ENCODE measurements at regions not wholly inside any gene's neighbourhood (a gene's known extent, or its start where the extent isn't known, plus 50 kb on each side); places are given as distances from the start of the nearest gene placed in this dataset.
"Not testable (repeated sequence)": the region's sequence is repeated elsewhere in the genome, so short reads cannot be mapped to it uniquely, and the experiment has no call there.

DNA sequence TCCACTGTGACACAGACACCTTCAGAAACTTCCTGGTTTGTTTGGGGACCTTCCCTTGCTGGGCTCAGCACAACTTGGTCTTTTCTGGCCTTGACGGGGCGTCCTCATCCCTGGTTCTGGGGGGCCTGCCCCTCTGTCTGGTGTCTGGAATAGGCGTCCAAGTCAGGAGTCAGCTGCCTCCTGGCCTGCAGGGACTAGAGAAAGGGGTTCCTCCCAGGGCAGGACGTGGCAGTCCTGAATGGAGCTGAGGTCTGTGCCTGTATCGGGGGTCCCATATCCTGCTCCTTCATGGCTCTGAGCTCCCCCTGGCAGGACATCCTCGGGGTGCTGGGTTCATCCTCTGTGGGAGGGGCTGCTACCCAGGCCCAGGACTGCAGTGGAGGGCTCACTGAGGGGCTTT lies 384.0 kb downstream of the TMEM121 start:
- Mint-ChIP-seq H3K36me3 (no peaks in the 10 kb centered on the region), H3K4me1 (peaks cover 8% of the 10 kb centered on the region), H3K27ac (no peak overlapping the region), H3K4me3 (no peak overlapping the region), H3K9me3 (peaks cover under 1% of the 10 kb centered on the region), H3K27me3 (peaks cover 93% of the 10 kb centered on the region)
- DNase-seq: no peak
- CTCF ChIA-PET: no interaction called here

- peaks cover 8% of the 10 kb centered on the region for H3K4me1 Mint-ChIP-seq
- no peaks in the 10 kb centered on the region for H3K36me3 Mint-ChIP-seq
- H3K4me3 Mint-ChIP-seq: no peak overlapping the region
- DNase-seq: no peak
- H3K27me3 Mint-ChIP-seq: peaks cover 89% of the 10 kb centered on the region
- H3K27ac Mint-ChIP-seq: no peak overlapping the region
- CTCF ChIA-PET: no interaction called here
- H3K9me3 Mint-ChIP-seq: peaks cover 9% of the 10 kb centered on the region
These were observed 384.8 kb downstream of the TMEM121 start for GRCh38 chr14:105911006-105911847.

GRCh38 chr14:105911848-105912292 lies 385.5 kb downstream of the TMEM121 start:
- Mint-ChIP-seq H3K9me3 (peaks cover 13% of the 10 kb centered on the region), H3K27me3 (peaks cover 89% of the 10 kb centered on the region)
- H3K4me3 Mint-ChIP-seq, H3K4me1 Mint-ChIP-seq, H3K27ac Mint-ChIP-seq, H3K36me3 Mint-ChIP-seq, CTCF ChIA-PET, DNase-seq: not testable (repeated sequence)

- CTCF ChIA-PET: no interaction called here
- no peak overlapping the region for H3K4me3 Mint-ChIP-seq
These were observed 386.3 kb downstream of the TMEM121 start for GRCh38 chr14:105912641-105913180.

DNA sequence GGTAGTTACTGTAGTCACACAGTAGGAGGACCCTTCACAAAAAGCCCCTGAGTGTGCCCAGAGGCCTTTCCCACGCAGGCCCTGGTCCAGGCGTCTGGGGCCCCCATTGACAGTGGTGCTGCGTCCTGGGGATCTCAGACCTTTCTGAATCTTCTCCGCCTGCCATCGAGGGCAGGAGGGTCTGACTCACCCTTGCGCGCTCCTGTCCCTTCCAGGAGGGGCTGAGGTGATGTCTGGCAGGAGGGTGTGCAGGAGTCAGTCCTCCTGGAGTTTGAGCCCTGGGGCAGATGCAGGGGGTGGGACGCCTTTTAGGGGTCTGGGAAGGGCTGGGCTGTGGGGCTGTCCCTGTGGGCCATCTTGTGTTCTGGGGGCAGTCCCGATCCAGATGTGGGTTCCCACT lies 386.8 kb downstream of the TMEM121 start:
- CTCF ChIA-PET: no interaction called here
- no peak for DNase-seq
- H3K27me3 Mint-ChIP-seq: peaks cover 86% of the 10 kb centered on the region
- no peaks in the 10 kb centered on the region for H3K36me3 Mint-ChIP-seq
- peaks cover 5% of the 10 kb centered on the region for H3K4me1 Mint-ChIP-seq
- H3K4me3 Mint-ChIP-seq: no peak overlapping the region
- H3K27ac Mint-ChIP-seq: no peak overlapping the region
- peaks cover 13% of the 10 kb centered on the region for H3K9me3 Mint-ChIP-seq

More at GRCh38 chr14:105912641-105913180, 386.3 kb downstream of the TMEM121 start:
- no peak for DNase-seq
- no peaks in the 10 kb centered on the region for H3K36me3 Mint-ChIP-seq
- H3K27ac Mint-ChIP-seq: no peak overlapping the region
- peaks cover 13% of the 10 kb centered on the region for H3K9me3 Mint-ChIP-seq
- H3K4me1 Mint-ChIP-seq: peaks cover 8% of the 10 kb centered on the region
- peaks cover 89% of the 10 kb centered on the region for H3K27me3 Mint-ChIP-seq

GRCh38 chr14:105913861-105914260 lies 387.5 kb downstream of the TMEM121 start:
- DNase-seq: no peak
- Mint-ChIP-seq H3K9me3 (peaks cover 13% of the 10 kb centered on the region), H3K27ac (no peak overlapping the region), H3K4me1 (no peaks in the 10 kb centered on the region), H3K4me3 (no peak overlapping the region), H3K36me3 (no peaks in the 10 kb centered on the region), H3K27me3 (peaks cover 80% of the 10 kb centered on the region)
- CTCF ChIA-PET: no interaction called here

DNA sequence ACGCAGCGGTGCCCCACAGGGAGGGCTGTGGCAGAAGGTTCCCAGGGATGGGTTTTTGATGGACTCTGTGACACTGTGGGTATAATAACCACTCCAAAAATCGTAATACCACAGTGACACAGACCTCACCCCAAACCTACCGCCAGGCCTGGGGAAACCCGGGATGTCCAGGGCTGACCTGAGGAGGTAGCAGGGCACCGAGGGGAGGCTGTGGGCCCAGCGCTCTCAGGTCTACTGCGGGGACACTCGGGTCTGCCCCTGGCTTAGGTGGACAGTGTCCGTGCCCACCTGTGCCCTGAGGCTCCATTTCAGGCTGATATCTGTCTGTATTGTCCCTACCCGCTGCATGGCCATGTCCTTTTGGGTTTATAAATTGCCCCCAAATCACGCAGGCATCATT lies 387.9 kb downstream of the TMEM121 start:
- H3K27me3 Mint-ChIP-seq: peaks cover 76% of the 10 kb centered on the region
- H3K4me3 Mint-ChIP-seq, DNase-seq, CTCF ChIA-PET, H3K27ac Mint-ChIP-seq, H3K36me3 Mint-ChIP-seq, H3K4me1 Mint-ChIP-seq: not testable (repeated sequence)
- peaks cover 13% of the 10 kb centered on the region for H3K9me3 Mint-ChIP-seq

GRCh38 chr14:105914738-105915385 lies 388.5 kb downstream of the TMEM121 start:
- Mint-ChIP-seq H3K4me3 (no peak overlapping the region), H3K27ac (no peak overlapping the region), H3K9me3 (peaks cover 13% of the 10 kb centered on the region), H3K4me1 (no peaks in the 10 kb centered on the region), H3K27me3 (peaks cover 73% of the 10 kb centered on the region), H3K36me3 (no peaks in the 10 kb centered on the region)
- CTCF ChIA-PET: no interaction called here
- DNase-seq: no peak

DNA sequence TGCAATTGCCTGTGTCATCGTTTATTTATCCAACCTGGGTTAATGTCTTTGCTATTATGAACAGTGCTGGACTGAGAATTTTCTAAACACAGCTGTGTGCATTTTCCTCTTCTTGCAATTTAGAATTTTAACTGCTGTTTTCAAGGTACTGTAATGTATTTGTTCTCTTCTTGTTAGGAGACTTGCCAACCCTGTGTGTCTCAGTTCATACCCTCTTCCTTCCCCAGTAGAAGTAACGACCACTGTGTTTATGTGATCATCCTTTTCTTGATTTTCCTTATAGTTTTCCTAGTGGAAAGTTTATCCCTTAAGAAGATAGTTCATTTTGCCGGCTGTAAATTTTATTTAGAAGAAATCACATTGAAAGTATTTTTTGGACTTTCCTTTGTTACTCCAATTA lies 389.2 kb downstream of the TMEM121 start:
- peaks cover 73% of the 10 kb centered on the region for H3K27me3 Mint-ChIP-seq
- H3K36me3 Mint-ChIP-seq, H3K27ac Mint-ChIP-seq, DNase-seq, H3K4me1 Mint-ChIP-seq, CTCF ChIA-PET, H3K4me3 Mint-ChIP-seq: not testable (repeated sequence)
- peaks cover 13% of the 10 kb centered on the region for H3K9me3 Mint-ChIP-seq

- H3K4me1 Mint-ChIP-seq, H3K27ac Mint-ChIP-seq, CTCF ChIA-PET, H3K4me3 Mint-ChIP-seq, H3K36me3 Mint-ChIP-seq, DNase-seq: not testable (repeated sequence)
- H3K27me3 Mint-ChIP-seq: peaks cover 71% of the 10 kb centered on the region
- H3K9me3 Mint-ChIP-seq: peaks cover 13% of the 10 kb centered on the region
These were observed 391.0 kb downstream of the TMEM121 start for GRCh38 chr14:105917136-105917932.

GRCh38 chr14:105917933-105918436 lies 391.6 kb downstream of the TMEM121 start:
- Mint-ChIP-seq H3K9me3 (peaks cover 13% of the 10 kb centered on the region), H3K4me3 (no peak overlapping the region), H3K36me3 (no peaks in the 10 kb centered on the region), H3K27ac (no peak overlapping the region), H3K27me3 (peaks cover 68% of the 10 kb centered on the region), H3K4me1 (no peaks in the 10 kb centered on the region)
- DNase-seq: no peak
- CTCF ChIA-PET: no interaction called here

- Mint-ChIP-seq H3K9me3 (peaks cover 13% of the 10 kb centered on the region), H3K4me1 (no peaks in the 10 kb centered on the region), H3K27ac (no peak overlapping the region), H3K36me3 (no peaks in the 10 kb centered on the region), H3K4me3 (no peak overlapping the region), H3K27me3 (peaks cover 64% of the 10 kb centered on the region)
- CTCF ChIA-PET: no interaction called here
- no peak for DNase-seq
These were observed 392.3 kb downstream of the TMEM121 start for GRCh38 chr14:105918496-105919262.

- H3K4me1 Mint-ChIP-seq: no peaks in the 10 kb centered on the region
- CTCF ChIA-PET: no interaction called here
- no peaks in the 10 kb centered on the region for H3K36me3 Mint-ChIP-seq
- DNase-seq: no peak
- no peak overlapping the region for H3K27ac Mint-ChIP-seq
- peaks cover 64% of the 10 kb centered on the region for H3K27me3 Mint-ChIP-seq
- H3K9me3 Mint-ChIP-seq: peaks cover 13% of the 10 kb centered on the region
- H3K4me3 Mint-ChIP-seq: no peak overlapping the region
These were observed 393.2 kb downstream of the TMEM121 start for GRCh38 chr14:105919458-105920150.
